Epidermal melanocyte (primary cell): ENCODE measurements at regions not wholly inside any gene's neighbourhood (a gene's known extent, or its start where the extent isn't known, plus 50 kb on each side); places are given as distances from the start of the nearest gene placed in this dataset.

ENCODE experiments used
- DNase-seq: peaks from one replicate; pipeline ENCODE4 v3.0.0; 2011; ENCODE audit warnings: low spot score; ENCODE audit not compliant: insufficient read length

DNA sequence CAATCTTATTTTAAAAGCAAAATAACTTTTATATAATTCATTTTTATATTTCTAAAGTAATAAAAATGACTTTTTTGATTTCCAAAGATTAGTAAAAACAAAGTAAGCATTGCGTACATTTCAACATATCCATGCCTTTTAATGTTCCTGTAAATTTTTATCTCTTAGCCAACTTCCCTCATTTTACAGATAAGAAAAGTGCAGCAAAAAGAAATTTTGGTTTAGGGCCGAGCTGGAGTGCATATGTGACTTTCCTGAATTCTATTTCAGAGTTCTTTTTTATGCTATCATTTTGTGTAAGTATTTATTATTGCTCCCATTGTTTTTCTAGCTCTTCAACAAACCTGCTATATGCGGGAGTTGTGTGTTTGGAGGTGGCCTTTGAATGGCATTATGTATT is 195.3 kb downstream of the NHLRC3 start:
- DNase-seq: no peak

DNA sequence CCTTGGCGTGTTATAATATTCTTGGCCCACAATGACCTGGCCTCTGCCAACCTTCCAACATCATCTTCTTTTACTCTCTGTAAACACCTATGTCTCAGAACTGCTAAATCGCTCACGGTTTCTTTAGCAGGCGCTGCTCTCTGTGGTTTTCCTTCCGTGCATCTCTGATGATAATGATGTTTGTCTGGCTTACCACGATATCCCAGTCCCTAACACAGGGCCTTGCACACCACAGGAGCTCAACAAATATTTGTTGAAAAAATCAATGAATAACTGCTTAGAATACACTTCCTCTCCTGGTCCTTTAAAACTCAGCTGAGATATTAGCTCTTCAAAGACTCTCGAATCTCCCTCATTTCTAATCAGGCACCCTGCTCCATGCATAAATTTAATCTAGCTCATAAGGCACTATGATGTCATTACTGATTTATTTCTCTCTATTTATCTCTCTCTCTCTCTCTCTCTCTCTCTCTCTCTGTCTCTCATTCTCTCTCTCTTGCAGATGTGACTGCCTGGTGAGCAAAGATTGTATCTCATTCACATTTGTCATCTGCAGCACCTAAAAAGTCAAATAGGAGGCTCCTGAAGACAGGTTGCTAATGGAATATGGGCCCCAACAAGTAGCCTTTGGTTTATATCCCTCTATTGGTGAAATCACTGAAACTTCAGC is 206.4 kb downstream of the NHLRC3 start:
- DNase-seq: no peak

DNA sequence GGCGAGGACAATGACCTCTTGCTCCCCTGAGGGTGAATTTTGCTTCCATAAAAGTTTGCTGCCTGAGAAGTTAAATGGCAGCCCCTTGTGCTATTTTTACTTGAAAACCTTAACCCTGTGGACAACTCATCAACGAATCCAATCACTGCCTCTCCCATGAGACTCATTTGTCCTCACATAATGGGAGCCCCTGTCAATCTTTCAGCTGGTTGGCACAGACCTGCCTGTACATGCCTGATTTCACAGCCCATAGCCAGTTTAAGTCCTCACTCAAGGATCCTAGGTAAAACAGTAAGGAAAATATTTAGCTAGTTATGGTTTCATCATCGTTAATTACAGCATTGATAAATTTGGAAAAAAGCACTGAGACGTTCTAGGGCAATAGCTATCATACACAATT is 207.4 kb downstream of the NHLRC3 start:
- no peak for DNase-seq

DNA sequence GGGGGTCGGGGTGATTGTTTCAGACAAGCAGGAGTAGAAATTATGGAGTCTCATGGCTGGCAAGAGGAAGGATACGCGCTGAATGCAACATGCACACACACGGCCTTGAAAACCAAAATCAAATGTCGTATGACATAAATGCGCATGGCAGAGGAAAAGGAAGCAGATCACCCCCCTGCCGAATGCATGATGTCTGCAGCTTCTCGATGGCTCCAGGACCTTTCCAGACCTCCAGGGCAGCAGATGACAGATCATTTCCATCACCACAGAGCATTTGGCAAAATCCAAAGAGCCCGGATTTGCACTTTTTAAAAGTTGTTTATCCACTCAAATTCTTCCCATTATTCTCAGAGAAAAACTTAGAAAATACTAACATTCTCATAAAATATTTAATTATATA is 211.7 kb downstream of the NHLRC3 start:
- DNase-seq: no peak

DNA sequence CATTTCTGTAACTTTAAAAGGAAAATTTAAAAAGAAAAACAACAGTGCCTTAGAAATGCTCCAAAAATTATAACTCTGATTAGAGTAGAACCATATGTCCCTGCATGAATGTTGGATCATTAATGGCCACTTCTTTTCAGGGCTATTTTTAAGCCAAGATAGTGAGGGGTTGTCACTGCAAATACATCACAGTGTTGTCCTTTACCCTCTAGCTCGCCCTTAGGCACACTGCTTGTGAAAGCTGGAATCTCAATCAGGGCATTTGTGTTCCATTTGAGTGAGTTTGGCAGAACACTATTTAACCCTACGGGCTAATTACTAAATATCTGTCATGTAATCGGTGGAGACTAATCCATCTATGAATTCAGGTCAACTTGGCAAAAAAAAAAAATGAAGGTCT is 212.2 kb downstream of the NHLRC3 start:
- DNase-seq: no peak

DNA sequence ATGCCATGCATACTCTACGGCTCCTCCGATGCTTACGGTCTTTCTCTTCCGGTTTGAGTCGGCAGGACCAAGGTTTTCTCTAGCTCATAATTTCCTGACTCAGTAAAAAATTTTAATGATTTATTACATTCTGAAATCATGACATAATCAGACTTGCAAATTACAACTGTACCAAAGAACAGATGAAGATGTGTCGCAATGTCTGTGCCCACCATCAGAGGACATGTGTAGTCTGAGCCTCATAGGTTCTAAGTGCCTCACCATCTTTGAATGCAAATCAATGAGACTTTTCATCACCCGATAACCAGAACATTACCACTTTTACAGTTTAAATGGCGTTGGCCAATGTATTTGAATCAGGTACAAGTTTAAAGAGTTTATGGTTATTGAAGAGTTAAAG is 213.1 kb downstream of the NHLRC3 start:
- DNase-seq: no peak

DNA sequence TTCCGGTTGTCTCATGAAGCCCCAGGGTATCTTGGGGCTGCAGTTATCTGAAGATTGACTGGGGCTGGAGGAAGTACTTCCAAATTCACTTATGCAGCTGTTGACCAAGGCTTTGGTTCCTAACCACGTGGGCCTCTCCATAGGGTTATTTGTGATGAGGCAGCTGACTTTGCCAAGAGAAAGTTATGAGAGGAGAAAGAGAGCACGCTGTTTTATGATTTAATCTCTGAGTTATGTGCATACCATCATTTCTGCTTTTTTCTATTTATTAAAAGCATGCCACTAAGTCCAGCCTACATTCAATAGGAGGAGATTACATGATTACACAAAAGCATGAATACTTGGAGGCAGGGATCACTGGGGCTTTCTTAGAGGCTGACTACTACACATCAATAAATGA is 215.5 kb downstream of the NHLRC3 start:
- DNase-seq: no peak

DNA sequence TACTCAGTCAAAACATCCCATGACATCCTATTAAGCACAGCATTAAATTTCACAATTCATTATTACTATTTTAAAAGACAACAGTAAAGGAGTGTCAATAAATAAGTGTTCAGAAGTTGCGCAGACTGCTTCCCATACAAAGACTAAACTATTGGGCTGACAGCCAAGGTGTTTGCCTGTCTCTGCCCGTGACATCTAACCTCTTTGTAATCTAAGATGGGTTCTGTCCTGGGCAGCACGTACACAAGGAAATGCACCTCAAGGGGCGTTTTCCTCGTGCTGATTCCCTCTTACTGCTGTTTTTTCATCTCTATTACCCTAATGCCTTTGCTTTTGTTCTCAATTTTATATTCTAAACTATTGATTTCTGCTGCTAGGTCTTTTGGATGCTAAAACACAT is 216.3 kb downstream of the NHLRC3 start:
- no peak for DNase-seq

DNA sequence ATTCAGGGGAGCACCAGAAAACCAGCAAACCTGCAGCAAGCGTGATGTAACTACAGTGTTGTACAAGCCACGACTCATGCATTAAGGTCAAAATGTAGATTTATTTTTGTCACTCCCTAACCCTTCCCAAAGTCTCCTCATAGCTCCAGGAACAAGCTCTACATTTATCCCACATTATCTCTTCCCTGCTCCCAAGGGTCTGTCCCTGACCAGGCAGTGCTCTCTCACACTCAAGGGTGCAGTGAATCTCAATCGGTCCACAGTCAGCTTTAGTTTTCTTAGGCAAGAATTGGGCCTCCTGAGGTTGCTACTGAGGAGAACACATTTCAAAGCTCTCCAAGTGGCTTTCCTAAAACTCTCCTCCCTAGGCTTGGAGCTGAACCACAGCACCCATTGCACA is 219.4 kb downstream of the NHLRC3 start:
- DNase-seq: no peak

DNA sequence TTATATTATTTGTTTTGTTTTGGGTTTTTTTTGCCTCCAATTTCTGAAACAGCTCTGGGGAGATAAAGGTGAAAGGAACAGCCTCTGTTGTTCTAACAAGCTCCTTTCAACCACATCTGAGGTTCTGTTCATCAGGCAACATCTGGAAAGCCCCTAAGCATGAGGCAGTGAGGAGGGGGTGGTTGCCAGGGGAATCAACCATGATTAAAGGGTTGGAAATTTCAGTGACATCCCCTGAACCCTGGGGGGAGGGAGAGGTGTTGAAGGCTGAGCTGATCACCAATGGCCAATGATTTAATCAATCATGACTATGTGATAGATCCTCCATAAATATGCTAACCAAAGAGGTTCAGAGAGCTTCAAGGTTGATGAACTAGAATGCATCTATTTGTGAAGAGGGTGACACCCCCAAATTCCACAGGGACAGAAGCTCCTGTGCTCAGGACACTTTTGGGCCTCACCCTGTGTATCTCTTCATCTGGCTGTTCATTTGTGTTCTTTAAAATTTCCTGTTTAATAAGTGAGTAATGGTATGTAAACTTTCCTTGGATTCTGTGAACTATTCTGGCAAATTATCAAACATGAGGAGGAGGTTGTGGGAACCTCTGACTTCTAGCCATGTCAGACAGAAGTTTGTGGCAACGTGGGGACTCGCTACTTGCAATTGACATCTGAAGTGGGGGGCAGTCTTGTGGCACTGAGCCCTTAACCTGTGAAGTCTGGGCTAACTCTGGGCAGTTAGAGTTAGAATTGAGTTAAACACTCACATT is 221.3 kb downstream of the NHLRC3 start:
- no peak for DNase-seq

DNA sequence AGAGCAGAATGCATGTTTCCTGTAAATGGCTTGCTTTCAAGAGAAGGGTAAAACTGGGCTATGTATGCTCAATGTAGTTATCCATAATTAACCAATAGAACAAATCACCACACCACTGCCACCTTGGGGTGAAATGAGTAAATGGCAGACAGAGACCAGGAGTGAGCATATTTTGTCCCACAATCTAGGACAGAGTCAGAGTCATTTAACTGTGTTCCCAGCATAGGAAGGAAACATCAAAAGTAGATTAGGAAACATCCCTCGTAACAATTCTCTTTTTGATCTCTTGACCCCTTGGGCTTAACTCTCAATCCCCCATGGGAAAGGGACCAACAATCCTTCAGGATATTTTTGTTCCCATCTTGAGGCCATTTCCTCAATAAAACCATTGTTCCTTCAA is 224.8 kb downstream of the NHLRC3 start:
- no peak for DNase-seq

DNA sequence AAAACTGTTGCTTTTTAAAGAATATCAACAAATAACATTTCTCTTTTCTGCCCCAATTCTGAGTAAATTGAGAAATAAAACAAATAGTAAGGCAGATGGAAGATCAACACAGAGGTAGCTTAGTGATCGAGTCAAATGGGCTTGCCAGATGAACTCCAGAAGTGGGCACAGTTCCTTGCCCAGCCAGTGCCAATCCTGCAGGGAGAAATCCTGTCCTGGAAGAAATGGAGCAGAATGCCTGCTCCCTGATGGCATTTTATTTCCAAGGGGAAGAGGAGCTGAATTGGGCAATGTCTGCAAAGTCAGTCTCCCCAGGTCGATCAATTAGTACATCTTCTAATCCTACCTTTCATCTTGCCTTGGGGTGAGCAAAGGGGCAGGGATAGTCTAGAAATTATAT is 225.3 kb downstream of the NHLRC3 start:
- no peak for DNase-seq

DNA sequence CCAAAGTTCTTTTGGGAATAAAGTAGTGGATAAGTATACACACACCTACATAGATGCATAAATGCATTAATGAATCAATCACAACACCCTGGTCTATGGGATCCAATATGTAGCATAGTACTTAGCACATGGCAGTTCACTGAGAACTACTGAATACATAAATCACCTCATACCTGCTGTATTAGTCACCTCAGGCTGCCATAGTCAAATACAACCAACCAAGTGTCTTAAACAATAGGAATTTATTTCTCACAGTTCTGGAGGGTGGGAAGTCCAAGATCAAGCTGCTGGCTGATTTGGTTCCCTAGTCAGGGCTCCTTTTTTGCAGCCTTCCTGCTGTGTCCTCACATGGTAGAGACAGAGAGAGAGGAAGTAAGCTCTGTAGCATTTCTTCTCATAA is 228.2 kb downstream of the NHLRC3 start:
- DNase-seq: no peak

DNA sequence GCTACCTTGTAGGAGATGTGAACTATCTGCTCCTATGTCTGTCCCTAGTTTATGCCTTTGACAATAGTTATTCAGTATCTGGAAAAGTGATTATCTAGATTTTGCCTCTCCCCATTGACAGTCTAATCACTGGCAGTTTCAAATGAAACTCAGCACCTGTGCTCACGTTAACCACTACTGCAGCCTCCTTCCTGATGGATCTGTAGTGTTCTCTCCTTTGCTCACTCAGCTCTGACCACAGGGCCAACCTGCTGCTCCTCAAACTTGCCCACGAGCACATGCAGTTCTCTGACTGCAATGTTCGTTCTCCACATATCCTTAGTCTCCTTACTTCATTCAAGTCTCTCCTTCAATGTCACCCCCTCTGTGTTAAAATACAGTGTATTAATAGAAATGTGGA is 230.1 kb downstream of the NHLRC3 start:
- DNase-seq: no peak

DNA sequence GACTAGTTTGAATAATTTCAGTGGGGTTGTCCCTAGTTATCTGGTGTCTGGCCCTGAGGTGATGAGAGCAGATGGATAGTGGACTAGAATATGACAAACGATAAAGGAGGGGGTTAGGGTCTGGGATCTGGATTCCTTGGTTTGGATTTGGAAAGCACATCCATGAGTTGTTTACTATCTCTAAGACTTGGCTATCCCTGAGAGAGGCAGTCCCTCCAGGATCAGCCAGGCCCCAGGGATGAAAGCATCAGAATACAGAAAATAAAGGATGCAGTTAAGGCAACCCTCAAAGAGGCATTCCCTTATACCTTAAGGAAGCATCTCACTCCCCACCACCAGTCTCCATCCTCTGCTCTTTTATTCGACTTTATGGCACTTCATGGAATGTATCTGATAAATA is 230.7 kb downstream of the NHLRC3 start:
- no peak for DNase-seq

DNA sequence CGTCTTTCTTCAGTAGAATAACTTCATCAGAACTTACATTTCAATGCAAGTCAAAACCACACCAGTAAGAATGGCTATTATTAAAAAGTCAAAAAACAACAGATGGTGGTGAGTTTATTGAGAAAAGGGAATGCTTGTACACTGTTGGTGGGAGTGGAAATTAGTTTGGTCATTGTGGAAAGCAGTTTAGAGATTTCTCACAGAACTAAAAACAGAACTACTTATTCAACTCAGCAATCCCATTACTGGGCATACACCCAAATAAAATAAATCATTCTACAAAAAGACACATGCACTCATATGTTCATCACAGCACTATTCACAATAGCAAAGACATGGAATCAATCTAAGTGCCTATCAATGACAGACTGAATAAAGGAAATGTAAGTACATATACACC is 231.2 kb downstream of the NHLRC3 start:
- no peak for DNase-seq

DNA sequence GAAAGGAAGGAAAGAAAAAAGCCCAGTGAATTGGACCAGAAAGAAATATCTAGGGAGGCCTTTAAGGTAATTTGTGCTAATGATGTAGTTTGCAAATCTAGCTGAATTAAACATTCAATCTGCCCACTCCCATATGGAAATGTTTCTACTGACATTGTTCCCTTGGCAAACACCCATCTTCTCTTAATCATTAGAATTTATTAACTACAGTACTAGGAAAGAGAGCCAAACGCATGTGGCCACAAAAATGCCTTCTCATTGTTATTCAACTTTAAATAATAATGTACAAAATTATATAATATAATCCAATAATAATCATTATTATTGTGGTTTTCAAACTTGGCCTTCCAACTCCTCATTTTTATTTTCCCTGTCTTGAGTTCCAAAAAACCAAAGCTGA is 234.7 kb downstream of the NHLRC3 start:
- DNase-seq: no peak

DNA sequence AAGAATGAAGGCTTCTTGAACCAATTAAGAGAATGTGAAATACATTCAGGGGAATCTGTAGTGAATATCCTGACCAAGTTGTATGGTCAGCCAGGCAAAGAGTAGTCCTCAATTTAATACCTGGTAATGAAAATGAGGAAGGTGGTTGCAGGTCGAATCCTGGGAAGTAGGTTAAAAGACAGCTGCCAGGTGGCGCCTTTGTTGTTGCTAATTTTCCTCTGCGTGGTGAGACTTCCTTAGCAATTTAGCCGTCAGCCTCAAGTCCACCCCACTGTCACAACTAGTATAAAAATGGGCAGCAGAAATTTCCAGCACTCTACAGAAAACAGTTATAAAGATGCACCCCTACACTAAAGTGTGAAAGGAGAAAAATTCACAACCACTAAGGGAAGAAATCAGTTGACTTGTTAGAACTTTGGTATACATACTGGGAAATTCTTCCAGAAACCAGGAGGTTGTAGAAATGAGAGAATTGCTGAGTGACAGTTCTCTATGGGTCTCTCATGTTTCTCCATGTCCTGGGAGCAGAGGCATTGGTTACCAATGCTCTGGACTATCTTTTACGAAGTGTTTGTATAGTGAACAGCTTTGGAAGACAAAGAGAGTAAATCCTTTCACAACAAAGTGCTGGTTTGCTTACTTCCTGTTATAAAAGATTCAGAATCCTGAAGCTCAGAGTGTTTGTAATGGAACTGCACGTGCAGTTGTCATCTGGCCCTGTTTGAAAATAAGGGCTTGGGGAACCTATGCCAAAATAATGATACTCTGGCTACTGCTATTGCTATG is 235.9 kb downstream of the NHLRC3 start:
- DNase-seq: no peak

DNA sequence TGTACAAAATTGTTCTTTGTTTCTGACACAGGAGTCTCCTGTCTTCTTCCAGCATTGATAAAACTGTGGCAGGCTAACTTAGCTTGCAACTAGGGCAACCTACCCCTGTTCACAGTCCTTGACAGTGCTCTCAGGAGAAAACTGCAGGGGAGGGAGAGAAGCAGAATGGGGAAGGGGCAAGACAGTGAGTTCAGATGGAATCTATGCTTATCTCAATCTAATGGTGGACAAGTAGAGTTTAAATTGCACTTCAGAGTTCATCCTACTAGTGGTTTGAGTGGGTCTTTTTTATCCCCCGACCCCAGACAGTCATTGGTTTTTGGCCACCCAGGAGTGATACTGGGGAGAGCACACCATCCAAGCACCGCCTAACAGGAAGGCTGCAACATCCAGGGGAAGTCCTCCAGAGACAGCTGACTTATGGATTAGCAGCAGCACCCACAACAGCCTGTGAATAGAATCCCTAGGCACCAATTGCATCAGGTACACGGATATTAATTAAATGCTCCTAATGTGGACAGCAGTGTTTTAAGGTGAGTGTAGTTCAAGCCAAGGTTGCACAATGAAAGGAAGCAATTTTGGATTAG is 236.6 kb downstream of the NHLRC3 start:
- no peak for DNase-seq

DNA sequence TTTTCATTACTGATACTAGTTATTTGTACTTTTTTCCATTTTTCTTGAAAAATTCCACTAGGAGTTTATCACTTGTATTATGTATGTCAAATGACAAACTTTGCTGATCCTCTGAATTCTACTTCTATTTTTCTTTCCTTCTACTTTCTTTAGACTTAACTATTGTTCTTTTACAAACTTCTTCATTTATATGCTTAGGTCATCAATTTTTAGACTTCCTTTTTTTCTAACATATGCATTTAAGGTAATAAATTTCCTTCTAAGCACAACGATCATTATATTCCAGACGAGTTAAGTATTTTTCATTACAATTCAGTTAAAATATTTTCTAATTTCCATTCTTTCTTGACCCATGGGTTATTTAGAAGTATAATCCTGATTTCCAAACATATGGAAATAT is 240.8 kb downstream of the NHLRC3 start:
- no peak for DNase-seq

DNA sequence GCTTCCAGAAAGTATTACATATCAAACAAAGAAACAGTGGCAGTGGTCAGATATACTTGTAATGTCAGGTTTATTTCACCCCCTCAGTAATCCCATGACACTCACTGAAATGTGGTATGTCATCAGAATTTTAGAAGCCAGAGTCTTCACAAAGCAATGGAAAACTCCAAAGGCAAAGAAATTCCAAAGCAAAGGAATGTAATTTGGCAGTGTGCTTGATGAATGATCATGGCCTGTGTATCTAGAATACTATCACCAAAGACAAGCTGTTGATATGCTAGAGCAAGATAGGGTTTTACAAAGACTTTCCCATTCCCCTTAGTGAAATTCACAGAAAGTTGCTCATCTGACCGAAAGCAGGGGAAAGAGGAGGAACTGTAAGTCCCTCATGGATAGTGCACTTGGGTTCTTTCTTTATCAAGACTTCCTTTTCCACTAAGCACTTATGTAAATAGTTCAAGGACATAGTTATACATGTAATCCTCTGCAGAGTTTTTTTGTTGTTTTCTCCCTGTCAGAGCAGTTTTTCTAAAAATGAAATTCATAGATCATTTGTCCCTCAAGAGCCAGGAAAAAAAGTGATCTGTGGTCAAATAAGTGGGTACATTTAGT is 243.4 kb downstream of the NHLRC3 start:
- DNase-seq: no peak
